CD14-positive monocyte (primary cell): ENCODE measurements at regions not wholly inside any gene's neighbourhood (a gene's known extent, or its start where the extent isn't known, plus 50 kb on each side); places are given as distances from the start of the nearest gene placed in this dataset.

Source experiments
- DNase-seq, 3 donors: peaks; one replicate each; pipeline ENCODE4 v3.0.0-alpha.2; 2011 to 2022
- H2AFZ ChIP-seq: 2 replicates; pipeline ENCODE4 v1.6.0; 2012; ENCODE audit warnings: mild to moderate bottlenecking, low read depth, low read length, inconsistent platforms; ENCODE audit not compliant: insufficient read depth, poor library complexity, severe bottlenecking
- H3K27ac ChIP-seq, 2 donors: 1 replicate in 1 of 2; 2 replicates in 1 of 2; pipeline ENCODE4 v1.5.1; 2012 to 2013; ENCODE audit warnings: low read length in 2 of 2, control low read depth in 1 of 2, inconsistent platforms in 1 of 2, low read depth in 1 of 2, mild to moderate bottlenecking in 1 of 2
- H3K27me3 ChIP-seq, 2 donors: one replicate each; pipeline versions ENCODE4 v1.6.0 to v1.6.1; 2011 to 2013; ENCODE audit warnings: low read length in 2 of 2; ENCODE audit not compliant: control insufficient read depth in 2 of 2, insufficient read depth in 2 of 2
- H3K36me3 ChIP-seq, 2 donors: replicated peaks in 1 of 2; 1 replicate in 1 of 2; 2 replicates in 1 of 2; pipeline versions ENCODE4 v1.5.1 to v1.6.1; 2012 to 2013; ENCODE audit warnings: low read length in 2 of 2, control low read depth in 1 of 2, inconsistent platforms in 1 of 2, mild to moderate bottlenecking in 1 of 2; ENCODE audit not compliant: insufficient read depth in 2 of 2, control insufficient read depth in 1 of 2
- H3K4me1 ChIP-seq, 2 donors: 1 replicate in 1 of 2; 2 replicates in 1 of 2; pipeline versions ENCODE4 v1.5.1 to v1.6.1; 2012 to 2013; ENCODE audit warnings: low read length in 2 of 2, control low read depth in 1 of 2, inconsistent platforms in 1 of 2, mild to moderate bottlenecking in 1 of 2, moderate library complexity in 1 of 2; ENCODE audit not compliant: insufficient read depth in 2 of 2, control insufficient read depth in 1 of 2
- H3K4me2 ChIP-seq: replicated peaks from 2 replicates; pipeline ENCODE3; 2012; ENCODE audit warnings: low read length, moderate library complexity, mild to moderate bottlenecking; ENCODE audit not compliant: poor library complexity, severe bottlenecking; ENCODE audit errors: extremely low read depth
- H3K4me3 ChIP-seq, 3 experiments: fragments of 200-600 bp in 1 of 3; sonication (generic) in 1 of 3; replicated peaks in 1 of 3; 1 replicate in 2 of 3; 2 replicates in 1 of 3; pipeline ENCODE4 v1.5.1; 2011 to 2013; ENCODE audit warnings: low read length in 3 of 3, mild to moderate bottlenecking in 3 of 3, control low read depth in 2 of 3, low read depth in 2 of 3, inconsistent platforms in 1 of 3, moderate library complexity in 1 of 3
- H3K79me2 ChIP-seq: 2 replicates; pipeline ENCODE4 v1.6.0; 2012; ENCODE audit warnings: mild to moderate bottlenecking, control low read depth, inconsistent platforms, low read length, moderate library complexity; ENCODE audit not compliant: insufficient read depth
- H3K9ac ChIP-seq: 2 replicates; pipeline ENCODE4 v1.6.0; 2017; ENCODE audit warnings: low read length, mild to moderate bottlenecking; ENCODE audit not compliant: insufficient read depth, poor library complexity, severe bottlenecking
- H3K9me3 ChIP-seq, 2 donors: replicated peaks in 1 of 2; 1 replicate in 1 of 2; 2 replicates in 1 of 2; pipeline versions ENCODE4 v1.5.1 to v1.6.1; 2012 to 2013; ENCODE audit warnings: low read length in 2 of 2, control low read depth in 1 of 2; ENCODE audit not compliant: control insufficient read depth in 1 of 2, insufficient read depth in 1 of 2
- H4K20me1 ChIP-seq: 2 replicates; pipeline ENCODE4 v1.6.0; 2012; ENCODE audit warnings: mild to moderate bottlenecking, low read length, control low read depth, moderate library complexity; ENCODE audit not compliant: insufficient read depth
- H3K27ac Mint-ChIP-seq, 7 donors: one replicate each; pipeline ENCODE4 v1.8.0; 2020; ENCODE audit warnings: mild to moderate bottlenecking in 7 of 7, mixed read lengths in 7 of 7, moderate library complexity in 6 of 7, inconsistent platforms in 2 of 7
- H3K27me3 Mint-ChIP-seq, 3 donors: one replicate each; pipeline ENCODE4 v1.8.0; 2021 to 2022; ENCODE audit warnings: low read depth in 3 of 3, mild to moderate bottlenecking in 3 of 3, mixed read lengths in 3 of 3, moderate library complexity in 3 of 3, inconsistent platforms in 1 of 3
- H3K36me3 Mint-ChIP-seq, 2 donors: one replicate each; pipeline ENCODE4 v1.8.0; 2020; ENCODE audit warnings: mixed read lengths in 2 of 2, inconsistent platforms in 1 of 2, mild to moderate bottlenecking in 1 of 2
- H3K4me1 Mint-ChIP-seq: one replicate; pipeline ENCODE4 v1.8.0; 2020; ENCODE audit warnings: mild to moderate bottlenecking, mixed read lengths
- H3K4me3 Mint-ChIP-seq, 2 donors: one replicate each; pipeline ENCODE4 v1.8.0; 2020; ENCODE audit warnings: mild to moderate bottlenecking in 2 of 2, mixed read lengths in 2 of 2, moderate library complexity in 1 of 2
- H3K9me3 Mint-ChIP-seq, 7 donors: one replicate each; pipeline ENCODE4 v1.8.0; 2020 to 2022; ENCODE audit warnings: mixed read lengths in 7 of 7, mild to moderate bottlenecking in 6 of 7, moderate library complexity in 6 of 7, inconsistent platforms in 2 of 7
- CTCF ChIP-seq: fragments of 200-600 bp; IDR thresholded peaks from one replicate; pipeline ENCODE4 v1.8.0; 2022; ENCODE audit warnings: antibody characterized with exemption, mild to moderate bottlenecking
- WGBS: methylation state at CpG from one replicate; pipeline ENCODE4 v1.1.5; 2013; ENCODE audit warnings: missing lambda C conversion rate; ENCODE audit not compliant: insufficient coverage; 5-methylcytosine and 5-hydroxymethylcytosine counted together
- intact Hi-C, 2 donors: fragments of 100-400 bp; cut with micrococcal nuclease; formaldehyde crosslinking; loops; one replicate each; pipeline versions ENCODE4 v1.15.0 to v1.15.1; 2023

GRCh38 chr3:34260271-34261000 is 462.0 kb downstream of the PDCD6IP start:
- Histone ChIP-seq H3K9ac (no peak overlapping the region), H2AFZ (no peak overlapping the region), H3K36me3 (no peaks in the 10 kb centered on the region), H3K27me3 (no peaks in the 10 kb centered on the region), H3K9me3 (no peaks in the 10 kb centered on the region), H3K27ac (no peak overlapping the region), H3K4me3 (no peak overlapping the region), H3K4me2 (no peak overlapping the region), H4K20me1 (no peaks in the 10 kb centered on the region), H3K4me1 (peaks cover 42 to 44% of the 10 kb centered on the region in 2 donors), H3K79me2 (no peaks in the 10 kb centered on the region)
- peaks cover 44% of the 10 kb centered on the region for H3K4me1 Mint-ChIP-seq
- H3K4me3 Mint-ChIP-seq, result no peak overlapping the region
- H3K27me3 Mint-ChIP-seq, result peaks cover 0 to 1% (median 0%) of the 10 kb centered on the region in 3 donors
- TF ChIP-seq CTCF, result peak; percentile 82
- 100% methylated on average over 1 of the region's 2 CpGs for WGBS
- intact Hi-C loops, result loop anchor here in 1 of 2 donors (5.0 kb wide), 1 partner anchor 422 kb away; no protein-coding TSS in a partner anchor
- H3K9me3 Mint-ChIP-seq, result no peaks in the 10 kb centered on the region
- no peaks in the 10 kb centered on the region for H3K36me3 Mint-ChIP-seq
- no peak overlapping the region for H3K27ac Mint-ChIP-seq
- DNase-seq, result peak; percentile 19 to 35 (median 34)

DNA sequence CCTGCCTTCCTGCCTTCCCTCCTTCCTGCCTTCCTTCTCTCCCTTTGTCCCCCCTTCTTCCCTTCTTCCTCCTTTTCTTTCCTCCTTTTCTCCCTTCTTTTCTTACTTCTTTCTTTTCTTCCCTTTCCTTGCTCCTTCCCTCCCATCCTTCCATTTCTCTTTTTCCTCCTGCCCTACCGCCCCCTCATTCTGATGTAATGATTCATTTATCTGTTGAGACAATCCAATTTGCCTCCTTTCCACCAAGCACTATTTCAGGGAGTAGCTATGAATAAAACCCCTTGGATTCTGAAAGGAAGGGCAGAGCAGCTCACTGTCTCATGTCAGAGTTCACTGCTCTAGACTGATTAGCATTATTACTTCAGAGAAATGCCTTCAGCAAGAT is 462.6 kb downstream of the PDCD6IP start:
- no peak overlapping the region for H3K9ac ChIP-seq
- H3K27ac Mint-ChIP-seq, result peak overlapping the region in 2 of 7 donors; percentile 37 to 44
- H4K20me1 ChIP-seq, result no peaks in the 10 kb centered on the region
- H3K27me3 ChIP-seq, result no peaks in the 10 kb centered on the region
- no peak overlapping the region for H3K4me2 ChIP-seq
- no peak overlapping the region for H3K27ac ChIP-seq
- no peak for DNase-seq
- H3K9me3 Mint-ChIP-seq, result no peaks in the 10 kb centered on the region
- H3K27me3 Mint-ChIP-seq, result peaks cover 0 to 1% (median 0%) of the 10 kb centered on the region in 3 donors
- peaks cover 45 to 48% of the 10 kb centered on the region in 2 donors for H3K4me1 ChIP-seq
- no peaks in the 10 kb centered on the region for H3K36me3 Mint-ChIP-seq
- intact Hi-C loops, result loop anchor here in 1 of 2 donors (5.0 kb wide), 1 partner anchor 421 kb away; no protein-coding TSS in a partner anchor
- TF ChIP-seq CTCF, result no peak
- no peak overlapping the region for H3K4me3 Mint-ChIP-seq
- peaks cover 49% of the 10 kb centered on the region for H3K4me1 Mint-ChIP-seq
- H2AFZ ChIP-seq, result no peak overlapping the region
- H3K79me2 ChIP-seq, result no peaks in the 10 kb centered on the region
- no peaks in the 10 kb centered on the region for H3K9me3 ChIP-seq
- H3K4me3 ChIP-seq, result no peak overlapping the region
- no CpG with 5 or more reads among the region's 1 CpG for WGBS
- H3K36me3 ChIP-seq, result no peaks in the 10 kb centered on the region
